HEK293 (cell line): ENCODE measurements at regions not wholly inside any gene's neighbourhood (a gene's known extent, or its start where the extent isn't known, plus 50 kb on each side); places are given as distances from the start of the nearest gene placed in this dataset.

ENCODE experiments used
- ZNF146 ChIP-seq: fragments of 450-650 bp; formaldehyde crosslinking; IDR thresholded peaks from 2 replicates; pipeline ENCODE4 v1.5.1; 2016; ENCODE audit warnings: missing biosample characterization, missing genetic modification characterization
- ZNF529 ChIP-seq: fragments of 450-650 bp; formaldehyde crosslinking; IDR thresholded peaks from 2 replicates; pipeline ENCODE4 v1.5.1; 2017; ENCODE audit warnings: missing genetic modification characterization, missing biosample characterization; ENCODE audit not compliant: insufficient replicate concordance
- TF ChIP-seq, protein P1 (sequence below): fragments of 450-650 bp; formaldehyde crosslinking; IDR thresholded peaks from 2 replicates; pipeline ENCODE4 v1.5.1; 2016; ENCODE audit warnings: missing biosample characterization, missing genetic modification characterization

- no peak for TF ChIP-seq ZNF529 (tag by site-specific recombination)
- TF ChIP-seq ZNF146 = no peak
- TF ChIP-seq, protein P1, sequence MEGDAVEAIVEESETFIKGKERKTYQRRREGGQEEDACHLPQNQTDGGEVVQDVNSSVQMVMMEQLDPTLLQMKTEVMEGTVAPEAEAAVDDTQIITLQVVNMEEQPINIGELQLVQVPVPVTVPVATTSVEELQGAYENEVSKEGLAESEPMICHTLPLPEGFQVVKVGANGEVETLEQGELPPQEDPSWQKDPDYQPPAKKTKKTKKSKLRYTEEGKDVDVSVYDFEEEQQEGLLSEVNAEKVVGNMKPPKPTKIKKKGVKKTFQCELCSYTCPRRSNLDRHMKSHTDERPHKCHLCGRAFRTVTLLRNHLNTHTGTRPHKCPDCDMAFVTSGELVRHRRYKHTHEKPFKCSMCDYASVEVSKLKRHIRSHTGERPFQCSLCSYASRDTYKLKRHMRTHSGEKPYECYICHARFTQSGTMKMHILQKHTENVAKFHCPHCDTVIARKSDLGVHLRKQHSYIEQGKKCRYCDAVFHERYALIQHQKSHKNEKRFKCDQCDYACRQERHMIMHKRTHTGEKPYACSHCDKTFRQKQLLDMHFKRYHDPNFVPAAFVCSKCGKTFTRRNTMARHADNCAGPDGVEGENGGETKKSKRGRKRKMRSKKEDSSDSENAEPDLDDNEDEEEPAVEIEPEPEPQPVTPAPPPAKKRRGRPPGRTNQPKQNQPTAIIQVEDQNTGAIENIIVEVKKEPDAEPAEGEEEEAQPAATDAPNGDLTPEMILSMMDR (tag by site-specific recombination) = no peak
These were observed 276.5 kb upstream of the ZC3H15 start for GRCh38 chr2:186209532-186209931.
